Panc1 (cell line): ENCODE measurements at regions not wholly inside any gene's neighbourhood (a gene's known extent, or its start where the extent isn't known, plus 50 kb on each side); places are given as distances from the start of the nearest gene placed in this dataset.

Experiments used
- ATAC-seq: fragments of 200-7000 bp; cut with Tn5 transposase; 2 replicates; pipeline ENCODE4 v1.9.1; 2020; ENCODE audit warnings: mild to moderate bottlenecking, moderate library complexity
- BruUV-seq: library from RNA; stranded (reverse); fragments of 400-500 nt; replicated peaks from 2 replicates; lab custom pipeline; 2021; lab: Mats Ljungman, UMichigan
- CTCF ChIA-PET: fragments of 300-600 bp; sonication (Branson Sonifier 250); formaldehyde crosslinking; loops from one replicate; lab custom pipeline; 2022; ENCODE audit warnings: antibody characterized with exemption; lab: Charles Lee
- POLR2A ChIA-PET: fragments of 300-600 bp; sonication (Branson Sonifier 250); formaldehyde crosslinking; loops from one replicate; lab custom pipeline; 2022; ENCODE audit warnings: antibody characterized with exemption; lab: Charles Lee
- DNase-seq: peaks from one replicate; pipeline ENCODE4 v3.0.0-alpha.2; 2010; ENCODE audit warnings: low read depth, low spot score
- H3K27ac ChIP-seq: 2 replicates; pipeline ENCODE4 v1.5.1; 2011; ENCODE audit warnings: mild to moderate bottlenecking, low read length, inconsistent platforms
- H3K27me3 ChIP-seq: fragments of 200-500 bp; sonication (Bioruptor generic); 2 replicates; pipeline ENCODE4 v1.6.0; 2014; ENCODE audit warnings: low read length, inconsistent platforms; ENCODE audit not compliant: control insufficient read depth, insufficient read depth
- H3K36me3 ChIP-seq: fragments of 200-500 bp; sonication (Bioruptor generic); 2 replicates; pipeline ENCODE4 v1.5.1; 2014; ENCODE audit warnings: inconsistent platforms, mild to moderate bottlenecking, low read length, moderate library complexity; ENCODE audit not compliant: control insufficient read depth, insufficient read depth
- H3K4me1 ChIP-seq: 2 replicates; pipeline ENCODE4 v1.5.1; 2011; ENCODE audit warnings: inconsistent platforms, mild to moderate bottlenecking, low read length, moderate library complexity; ENCODE audit not compliant: control insufficient read depth, insufficient read depth
- H3K4me3 ChIP-seq, 2 experiments: 2 replicates each; pipeline ENCODE4 v1.5.1; 2011 to 2012; ENCODE audit warnings: low read depth in 2 of 2, low read length in 2 of 2, mild to moderate bottlenecking in 2 of 2, inconsistent platforms in 1 of 2, moderate library complexity in 1 of 2
- H3K9me3 ChIP-seq: fragments of 200-500 bp; sonication (Bioruptor generic); 2 replicates; pipeline ENCODE4 v1.5.1; 2014; ENCODE audit warnings: low read depth, mild to moderate bottlenecking, inconsistent platforms, low read length, moderate library complexity; ENCODE audit not compliant: control insufficient read depth, insufficient read depth
- POLR2AphosphoS5 ChIP-seq: IDR thresholded peaks from 2 replicates; pipeline ENCODE4 v1.6.1; 2012; ENCODE audit warnings: mild to moderate bottlenecking, low read depth, low read length, moderate library complexity
- SIN3A ChIP-seq: IDR thresholded peaks from 2 replicates; pipeline ENCODE4 v1.6.1; 2012; ENCODE audit warnings: low read depth, mild to moderate bottlenecking, low read length, moderate library complexity, borderline replicate concordance; ENCODE audit not compliant: insufficient read depth
- TCF7L2 ChIP-seq: IDR thresholded peaks from 2 replicates; pipeline ENCODE4 v1.6.1; 2011; ENCODE audit warnings: mild to moderate bottlenecking, low read depth, low read length, inconsistent platforms
- in situ Hi-C: cut with HindIII; loops from 2 replicates; pipeline ENCODE4 v1.10.0; 2016; ENCODE audit warnings: low sequenced_read_pairs, low pct_unique_long_range_greater_than_20kb
- intact Hi-C: fragments of 100-400 bp; cut with micrococcal nuclease; formaldehyde crosslinking; loops from one replicate; pipeline ENCODE4 v1.10.0; 2022; ENCODE audit not compliant: unreplicated experiment
- TF ChIP-seq, protein P1 (sequence below), 2 experiments: IDR thresholded peaks; 2 replicates each; pipeline ENCODE4 v1.6.1; 2011 to 2012; ENCODE audit warnings: low read depth in 2 of 2, control low read depth in 1 of 2, low read length in 1 of 2, mild to moderate bottlenecking in 1 of 2, moderate library complexity in 1 of 2; ENCODE audit not compliant: insufficient read depth in 1 of 2
- TF ChIP-seq, protein P2 (sequence below): fragments of 450-650 bp; IDR thresholded peaks from 2 replicates; pipeline ENCODE4 v1.5.1; 2017; ENCODE audit warnings: mild to moderate bottlenecking

DNA sequence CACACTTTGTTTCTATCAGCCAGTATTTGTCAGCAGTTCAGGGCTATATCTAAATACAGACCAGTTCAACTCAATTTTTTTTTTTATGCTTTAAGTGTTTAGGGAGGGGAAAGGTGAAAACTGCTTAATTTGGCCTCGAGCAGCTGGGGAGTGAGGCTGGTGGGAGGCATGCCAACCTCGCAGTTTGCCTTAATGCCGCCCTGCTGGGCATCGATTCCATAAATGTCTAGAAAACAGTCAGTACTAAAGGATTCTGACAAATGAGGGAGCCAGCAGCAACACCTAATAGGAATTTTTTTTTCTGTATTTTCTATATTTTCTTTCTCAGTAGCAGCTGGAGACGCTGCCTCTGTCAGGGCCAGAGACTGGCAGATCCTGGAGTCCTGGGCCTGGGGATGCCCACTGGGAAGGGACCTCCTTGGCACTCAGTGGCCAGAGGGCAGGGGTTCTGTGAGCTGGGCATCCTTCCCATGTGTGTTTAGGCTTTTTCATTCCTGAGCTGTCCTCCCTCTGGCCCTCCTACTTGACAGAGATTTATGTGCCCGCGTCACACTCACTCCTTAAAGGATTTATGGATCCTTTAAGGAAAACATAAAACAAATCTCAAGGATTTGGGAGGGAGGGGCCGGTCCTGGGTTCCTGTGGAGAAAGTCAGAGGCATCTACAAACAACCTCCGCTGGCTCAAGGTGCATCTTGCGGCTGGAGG, 117.8 kb downstream of the WNT5A start:
- in situ Hi-C loops: no loop called here
- H3K4me3 ChIP-seq: no peak overlapping the region
- H3K9me3 ChIP-seq: no peaks in the 10 kb centered on the region
- H3K36me3 ChIP-seq: no peaks in the 10 kb centered on the region
- CTCF ChIA-PET: no interaction called here
- DNase-seq (no peak), ATAC-seq (no peak)
- intact Hi-C loops: no loop called here
- H3K27me3 ChIP-seq: no peaks in the 10 kb centered on the region
- no TSS peak for BruUV-seq
- TF ChIP-seq POLR2AphosphoS5: no peak
- TF ChIP-seq TCF7L2: no peak
- TF ChIP-seq SIN3A: no peak
- TF ChIP-seq, protein P1, sequence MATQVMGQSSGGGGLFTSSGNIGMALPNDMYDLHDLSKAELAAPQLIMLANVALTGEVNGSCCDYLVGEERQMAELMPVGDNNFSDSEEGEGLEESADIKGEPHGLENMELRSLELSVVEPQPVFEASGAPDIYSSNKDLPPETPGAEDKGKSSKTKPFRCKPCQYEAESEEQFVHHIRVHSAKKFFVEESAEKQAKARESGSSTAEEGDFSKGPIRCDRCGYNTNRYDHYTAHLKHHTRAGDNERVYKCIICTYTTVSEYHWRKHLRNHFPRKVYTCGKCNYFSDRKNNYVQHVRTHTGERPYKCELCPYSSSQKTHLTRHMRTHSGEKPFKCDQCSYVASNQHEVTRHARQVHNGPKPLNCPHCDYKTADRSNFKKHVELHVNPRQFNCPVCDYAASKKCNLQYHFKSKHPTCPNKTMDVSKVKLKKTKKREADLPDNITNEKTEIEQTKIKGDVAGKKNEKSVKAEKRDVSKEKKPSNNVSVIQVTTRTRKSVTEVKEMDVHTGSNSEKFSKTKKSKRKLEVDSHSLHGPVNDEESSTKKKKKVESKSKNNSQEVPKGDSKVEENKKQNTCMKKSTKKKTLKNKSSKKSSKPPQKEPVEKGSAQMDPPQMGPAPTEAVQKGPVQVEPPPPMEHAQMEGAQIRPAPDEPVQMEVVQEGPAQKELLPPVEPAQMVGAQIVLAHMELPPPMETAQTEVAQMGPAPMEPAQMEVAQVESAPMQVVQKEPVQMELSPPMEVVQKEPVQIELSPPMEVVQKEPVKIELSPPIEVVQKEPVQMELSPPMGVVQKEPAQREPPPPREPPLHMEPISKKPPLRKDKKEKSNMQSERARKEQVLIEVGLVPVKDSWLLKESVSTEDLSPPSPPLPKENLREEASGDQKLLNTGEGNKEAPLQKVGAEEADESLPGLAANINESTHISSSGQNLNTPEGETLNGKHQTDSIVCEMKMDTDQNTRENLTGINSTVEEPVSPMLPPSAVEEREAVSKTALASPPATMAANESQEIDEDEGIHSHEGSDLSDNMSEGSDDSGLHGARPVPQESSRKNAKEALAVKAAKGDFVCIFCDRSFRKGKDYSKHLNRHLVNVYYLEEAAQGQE (IDR thresholded peaks at IDR 0.05; ENCODE audit: insufficient read depth in 1 of 2, low read depth in 2 of 2, low read length in 1 of 2): no peak
- TF ChIP-seq, protein P2, sequence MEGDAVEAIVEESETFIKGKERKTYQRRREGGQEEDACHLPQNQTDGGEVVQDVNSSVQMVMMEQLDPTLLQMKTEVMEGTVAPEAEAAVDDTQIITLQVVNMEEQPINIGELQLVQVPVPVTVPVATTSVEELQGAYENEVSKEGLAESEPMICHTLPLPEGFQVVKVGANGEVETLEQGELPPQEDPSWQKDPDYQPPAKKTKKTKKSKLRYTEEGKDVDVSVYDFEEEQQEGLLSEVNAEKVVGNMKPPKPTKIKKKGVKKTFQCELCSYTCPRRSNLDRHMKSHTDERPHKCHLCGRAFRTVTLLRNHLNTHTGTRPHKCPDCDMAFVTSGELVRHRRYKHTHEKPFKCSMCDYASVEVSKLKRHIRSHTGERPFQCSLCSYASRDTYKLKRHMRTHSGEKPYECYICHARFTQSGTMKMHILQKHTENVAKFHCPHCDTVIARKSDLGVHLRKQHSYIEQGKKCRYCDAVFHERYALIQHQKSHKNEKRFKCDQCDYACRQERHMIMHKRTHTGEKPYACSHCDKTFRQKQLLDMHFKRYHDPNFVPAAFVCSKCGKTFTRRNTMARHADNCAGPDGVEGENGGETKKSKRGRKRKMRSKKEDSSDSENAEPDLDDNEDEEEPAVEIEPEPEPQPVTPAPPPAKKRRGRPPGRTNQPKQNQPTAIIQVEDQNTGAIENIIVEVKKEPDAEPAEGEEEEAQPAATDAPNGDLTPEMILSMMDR: no peak
- H3K27ac ChIP-seq: no peak overlapping the region
- POLR2A ChIA-PET: no interaction called here
- no peaks in the 10 kb centered on the region for H3K4me1 ChIP-seq

DNA sequence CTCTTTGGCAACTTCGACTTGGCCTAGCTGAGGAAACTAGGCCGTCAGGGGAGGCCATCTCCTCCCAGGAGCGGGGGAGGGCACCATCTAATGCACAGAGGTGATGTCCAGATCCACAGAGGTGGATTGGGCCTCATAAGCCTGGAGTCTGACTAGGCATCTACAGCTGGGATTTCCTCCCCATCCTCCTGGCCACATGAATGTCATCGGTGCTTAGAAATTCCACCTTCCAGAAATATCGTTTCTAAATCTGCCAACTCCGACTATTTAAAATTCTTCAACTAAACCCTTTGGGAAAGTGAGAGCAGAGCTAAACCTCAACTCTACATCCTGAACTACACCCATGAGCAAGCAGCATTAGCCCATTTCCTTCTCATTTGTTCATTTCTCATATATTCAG, 118.7 kb downstream of the WNT5A start:
- no TSS peak for BruUV-seq
- ATAC-seq: no peak
- Histone ChIP-seq H3K9me3 (no peaks in the 10 kb centered on the region), H3K27me3 (no peaks in the 10 kb centered on the region), H3K27ac (no peak overlapping the region), H3K36me3 (no peaks in the 10 kb centered on the region), H3K4me1 (no peaks in the 10 kb centered on the region), H3K4me3 (no peak overlapping the region)
- ChIA-PET CTCF (no interaction called here), POLR2A (no interaction called here)
- intact Hi-C loops (no loop called here), in situ Hi-C loops (no loop called here)
- DNase-seq: no peak
- TF ChIP-seq, protein P1 (IDR thresholded peaks at IDR 0.05; ENCODE audit: insufficient read depth in 1 of 2, low read depth in 2 of 2, low read length in 1 of 2): no peak
